SK-N-SH treated with all-trans-retinoic acid at 6 μM for 48 hours (cell line): ENCODE measurements at regions not wholly inside any gene's neighbourhood (a gene's known extent, or its start where the extent isn't known, plus 50 kb on each side); places are given as distances from the start of the nearest gene placed in this dataset.

ENCODE experiments used
- CSRNP3 ChIP-seq: fragments of 250-450 bp; sonication (Bioruptor Pico); IDR thresholded peaks from 2 replicates; pipeline ENCODE4 v1.5.1; 2021; ENCODE audit warnings: mild to moderate bottlenecking, moderate library complexity
- OSR1 ChIP-seq: fragments of 250-450 bp; sonication (Bioruptor Pico); IDR thresholded peaks from 2 replicates; pipeline ENCODE4 v1.8.0; 2022; ENCODE audit warnings: moderate library complexity, mild to moderate bottlenecking, inconsistent platforms
- PATZ1 ChIP-seq: fragments of 250-450 bp; sonication (Bioruptor Pico); IDR thresholded peaks from 2 replicates; pipeline ENCODE4 v1.8.0; 2020; ENCODE audit warnings: mild to moderate bottlenecking, moderate library complexity, borderline replicate concordance
- RARB ChIP-seq: fragments of 250-450 bp; sonication (Bioruptor Pico); IDR thresholded peaks from 2 replicates; pipeline ENCODE4 v1.8.0; 2021; ENCODE audit warnings: mild to moderate bottlenecking, moderate library complexity
- TOX ChIP-seq: fragments of 250-450 bp; sonication (Bioruptor Pico); IDR thresholded peaks from 2 replicates; pipeline ENCODE4 v1.8.0; 2021; ENCODE audit warnings: mild to moderate bottlenecking, moderate library complexity, borderline replicate concordance
- ZFP3 ChIP-seq: fragments of 250-450 bp; sonication (Bioruptor Pico); IDR thresholded peaks from 2 replicates; pipeline ENCODE4 v1.5.0; 2020; ENCODE audit warnings: mild to moderate bottlenecking, moderate library complexity

GRCh38 chr2:217001740-217002139 is 141.9 kb upstream of the TNP1 start:
- TF ChIP-seq ZFP3 (CRISPR knock-in tag) (no peak), PATZ1 (CRISPR knock-in tag) (no peak), RARB (CRISPR knock-in tag) (no peak), TOX (CRISPR knock-in tag) (no peak), CSRNP3 (CRISPR knock-in tag) (no peak), OSR1 (CRISPR knock-in tag) (no peak)
